Chondrocyte (in vitro differentiated cells): ENCODE measurements at regions not wholly inside any gene's neighbourhood (a gene's known extent, or its start where the extent isn't known, plus 50 kb on each side); places are given as distances from the start of the nearest gene placed in this dataset.

ENCODE experiments used
- DNase-seq: peaks from one replicate; pipeline ENCODE4 v3.0.0; 2021; ENCODE audit warnings: mixed read lengths, low spot score
- H3K27ac Mint-ChIP-seq: one replicate; pipeline ENCODE4 v1.8.0; 2021; ENCODE audit warnings: mild to moderate bottlenecking, moderate library complexity, mixed read lengths; ENCODE audit not compliant: unreplicated experiment
- H3K27me3 Mint-ChIP-seq: 2 replicates; pipeline ENCODE4 v1.8.0; 2021; ENCODE audit warnings: low read depth, mixed read lengths
- H3K36me3 Mint-ChIP-seq: 2 replicates; pipeline ENCODE4 v1.8.0; 2021; ENCODE audit warnings: low read depth, mixed read lengths
- H3K4me1 Mint-ChIP-seq: 2 replicates; pipeline ENCODE4 v1.8.0; 2021; ENCODE audit warnings: low read depth, mild to moderate bottlenecking, mixed read lengths
- H3K4me3 Mint-ChIP-seq: one replicate; pipeline ENCODE4 v1.8.0; 2021; ENCODE audit warnings: mild to moderate bottlenecking, moderate library complexity, mixed read lengths; ENCODE audit not compliant: unreplicated experiment
- H3K9me3 Mint-ChIP-seq: 2 replicates; pipeline ENCODE4 v1.8.0; 2021; ENCODE audit warnings: low read depth, mixed read lengths
- TF ChIP-seq, protein P1 (sequence below): fragments of 200-600 bp; sonication (generic); IDR thresholded peaks from 2 replicates; pipeline ENCODE4 v1.5.0; 2021; ENCODE audit warnings: antibody characterized with exemption, mild to moderate bottlenecking, moderate library complexity

DNA sequence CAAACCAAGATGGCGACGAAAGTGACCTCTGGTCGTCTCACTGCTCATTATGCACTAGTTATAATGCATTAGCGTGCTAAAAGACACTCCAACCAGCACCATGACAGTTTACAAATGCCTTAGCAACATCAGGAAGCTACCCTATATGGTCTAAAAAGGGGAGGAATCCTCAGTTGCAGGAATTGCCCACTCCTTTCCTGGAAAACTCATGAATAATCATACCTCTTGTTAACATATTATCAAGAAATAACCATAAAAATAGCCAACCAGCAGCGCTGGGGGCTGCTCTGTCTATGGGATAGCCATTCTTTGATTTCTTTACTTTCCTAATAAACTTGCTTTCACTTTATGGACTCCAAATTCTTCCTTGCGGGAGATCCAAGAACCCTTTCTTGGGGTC lies 595.7 kb upstream of the KLF4 start:
- H3K27ac Mint-ChIP-seq = no peak overlapping the region
- H3K27me3 Mint-ChIP-seq = peaks cover 11% of the 10 kb centered on the region
- DNase-seq = no peak
- H3K9me3 Mint-ChIP-seq = no peaks in the 10 kb centered on the region
- H3K4me1 Mint-ChIP-seq = no peaks in the 10 kb centered on the region
- TF ChIP-seq, protein P1, sequence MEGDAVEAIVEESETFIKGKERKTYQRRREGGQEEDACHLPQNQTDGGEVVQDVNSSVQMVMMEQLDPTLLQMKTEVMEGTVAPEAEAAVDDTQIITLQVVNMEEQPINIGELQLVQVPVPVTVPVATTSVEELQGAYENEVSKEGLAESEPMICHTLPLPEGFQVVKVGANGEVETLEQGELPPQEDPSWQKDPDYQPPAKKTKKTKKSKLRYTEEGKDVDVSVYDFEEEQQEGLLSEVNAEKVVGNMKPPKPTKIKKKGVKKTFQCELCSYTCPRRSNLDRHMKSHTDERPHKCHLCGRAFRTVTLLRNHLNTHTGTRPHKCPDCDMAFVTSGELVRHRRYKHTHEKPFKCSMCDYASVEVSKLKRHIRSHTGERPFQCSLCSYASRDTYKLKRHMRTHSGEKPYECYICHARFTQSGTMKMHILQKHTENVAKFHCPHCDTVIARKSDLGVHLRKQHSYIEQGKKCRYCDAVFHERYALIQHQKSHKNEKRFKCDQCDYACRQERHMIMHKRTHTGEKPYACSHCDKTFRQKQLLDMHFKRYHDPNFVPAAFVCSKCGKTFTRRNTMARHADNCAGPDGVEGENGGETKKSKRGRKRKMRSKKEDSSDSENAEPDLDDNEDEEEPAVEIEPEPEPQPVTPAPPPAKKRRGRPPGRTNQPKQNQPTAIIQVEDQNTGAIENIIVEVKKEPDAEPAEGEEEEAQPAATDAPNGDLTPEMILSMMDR = no peak
- no peak overlapping the region for H3K4me3 Mint-ChIP-seq
- no peaks in the 10 kb centered on the region for H3K36me3 Mint-ChIP-seq

DNA sequence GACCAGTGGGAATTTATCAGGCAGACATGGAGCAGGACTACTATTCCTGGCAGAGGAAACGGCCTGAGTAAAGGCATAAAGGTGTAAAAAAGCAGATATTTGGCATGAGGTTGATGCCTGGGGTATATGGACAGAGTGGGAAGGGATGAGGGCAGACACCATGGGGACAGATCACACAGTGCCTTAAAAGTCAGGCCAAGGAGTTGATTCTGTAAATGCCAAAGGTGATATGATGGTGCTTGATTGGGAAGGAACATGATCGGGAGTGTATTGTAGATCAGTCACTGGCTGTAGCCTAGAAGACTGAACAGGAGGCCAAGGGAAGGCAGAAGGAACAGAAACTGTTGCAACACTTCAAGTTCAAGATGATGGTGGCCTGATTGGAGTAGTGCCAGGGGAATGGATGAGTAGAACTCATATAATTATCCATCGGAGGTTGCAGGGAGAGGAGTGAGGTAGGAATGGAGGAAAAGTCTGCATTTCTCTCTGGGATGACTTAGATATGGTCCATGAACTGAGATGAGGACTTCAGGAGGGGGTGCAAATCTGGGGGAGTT lies 594.3 kb upstream of the KLF4 start:
- TF ChIP-seq, protein P1 = no peak
- Mint-ChIP-seq H3K27ac (no peak overlapping the region), H3K9me3 (no peaks in the 10 kb centered on the region), H3K4me3 (no peak overlapping the region), H3K4me1 (no peaks in the 10 kb centered on the region), H3K36me3 (no peaks in the 10 kb centered on the region), H3K27me3 (peaks cover 9% of the 10 kb centered on the region)
- DNase-seq = no peak

DNA sequence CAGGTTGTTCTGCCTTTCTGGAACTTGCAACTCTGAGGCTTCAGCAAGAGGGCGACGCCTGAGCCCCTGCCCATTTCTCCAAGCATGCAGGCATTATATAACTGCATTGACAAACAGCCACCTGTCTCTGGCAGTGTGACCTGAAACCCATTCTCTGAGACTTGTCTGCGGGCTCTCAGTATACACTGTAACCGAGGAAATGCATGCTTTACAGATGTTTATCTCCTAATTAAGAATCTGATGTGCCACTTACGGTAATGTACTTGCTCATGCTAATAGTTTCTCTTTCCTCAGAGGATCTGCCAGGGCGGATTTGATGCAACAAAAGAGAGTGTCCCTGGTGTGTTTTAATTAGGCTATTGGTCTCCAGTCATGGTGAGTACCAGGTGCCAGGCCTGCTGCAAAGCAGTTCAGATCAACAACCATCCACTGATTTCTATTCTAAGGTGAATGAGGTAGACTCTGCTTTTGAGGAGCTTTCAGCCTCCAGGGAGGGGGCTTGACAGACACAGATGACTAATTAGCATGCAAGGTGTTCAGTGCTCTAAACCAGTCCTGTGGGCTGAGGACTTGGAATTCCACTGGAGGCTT lies 593.7 kb upstream of the KLF4 start:
- no peak overlapping the region for H3K4me3 Mint-ChIP-seq
- H3K4me1 Mint-ChIP-seq = no peaks in the 10 kb centered on the region
- no peaks in the 10 kb centered on the region for H3K36me3 Mint-ChIP-seq

DNA sequence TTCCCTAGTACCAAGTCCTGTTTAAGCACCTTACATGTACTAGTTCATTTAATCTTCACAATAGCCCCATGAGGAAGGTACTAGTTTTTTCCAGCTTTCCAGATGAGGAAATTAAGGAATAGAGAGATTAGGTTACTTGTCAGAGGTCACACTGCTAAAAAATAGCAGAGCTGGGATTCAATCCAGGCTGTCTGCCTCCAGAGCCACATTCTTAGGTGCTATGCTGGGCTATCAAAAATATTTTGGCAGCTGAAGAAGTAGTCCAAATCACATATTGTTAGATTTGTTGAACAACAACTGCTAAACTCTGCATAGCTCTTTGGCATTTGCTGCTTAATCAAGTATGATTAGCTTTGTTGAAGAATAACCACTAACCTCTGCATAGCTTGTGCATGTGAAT lies 591.5 kb upstream of the KLF4 start:
- no peaks in the 10 kb centered on the region for H3K4me1 Mint-ChIP-seq
- TF ChIP-seq, protein P1 = no peak
- H3K27ac Mint-ChIP-seq = no peak overlapping the region
- no peaks in the 10 kb centered on the region for H3K9me3 Mint-ChIP-seq
- DNase-seq = no peak
- H3K36me3 Mint-ChIP-seq = no peaks in the 10 kb centered on the region
- H3K27me3 Mint-ChIP-seq = peaks cover 7% of the 10 kb centered on the region
- H3K4me3 Mint-ChIP-seq = no peak overlapping the region

More for the DNA sequence above, 593.7 kb upstream of the KLF4 start:
- peaks cover 9% of the 10 kb centered on the region for H3K27me3 Mint-ChIP-seq
- DNase-seq = no peak
- TF ChIP-seq, protein P1 = no peak
- H3K9me3 Mint-ChIP-seq = no peaks in the 10 kb centered on the region
- no peak overlapping the region for H3K27ac Mint-ChIP-seq

DNA sequence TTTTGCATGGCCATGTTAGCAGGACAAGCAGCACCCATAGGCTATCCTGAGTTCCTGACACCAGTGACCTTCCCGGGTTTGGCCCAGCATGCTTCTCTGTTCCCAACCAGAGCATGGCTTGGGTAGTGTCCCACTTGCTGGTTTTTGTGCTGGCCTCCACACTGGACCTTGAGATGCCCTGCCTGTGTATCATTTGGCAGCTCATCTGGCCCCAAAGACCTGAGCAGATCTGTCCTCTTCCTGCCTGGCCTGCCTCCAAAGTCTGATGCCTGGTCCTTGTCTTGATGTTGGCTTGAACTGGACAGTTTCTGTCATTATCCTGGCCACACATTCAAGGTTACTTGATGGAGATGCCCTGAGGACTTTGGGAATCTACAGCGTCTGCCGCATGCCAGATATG lies 590.7 kb upstream of the KLF4 start:
- no peaks in the 10 kb centered on the region for H3K9me3 Mint-ChIP-seq
- no peaks in the 10 kb centered on the region for H3K36me3 Mint-ChIP-seq
- H3K27ac Mint-ChIP-seq = no peak overlapping the region
- H3K4me1 Mint-ChIP-seq = no peaks in the 10 kb centered on the region
- no peak for DNase-seq
- TF ChIP-seq, protein P1 = no peak
- peaks cover 5% of the 10 kb centered on the region for H3K27me3 Mint-ChIP-seq
- H3K4me3 Mint-ChIP-seq = no peak overlapping the region
